DMS 273 (cell line): ENCODE measurements at regions not wholly inside any gene's neighbourhood (a gene's known extent, or its start where the extent isn't known, plus 50 kb on each side); places are given as distances from the start of the nearest gene placed in this dataset.

Source experiments
- DNase-seq: peaks from one replicate; lab custom pipeline; 2025; ENCODE audit not compliant: unreplicated experiment; lab: John Stamatoyannopoulos, UW

GRCh38 chr18:78770139-78770822 lies 209.3 kb upstream of the SALL3 start:
- no peak for DNase-seq

- DNase-seq: no peak
These were observed 208.8 kb upstream of the SALL3 start for GRCh38 chr18:78770823-78771139.

- DNase-seq: no peak
These were observed 207.9 kb upstream of the SALL3 start for GRCh38 chr18:78771496-78772359.

- DNase-seq: no peak
These were observed 207.0 kb upstream of the SALL3 start for GRCh38 chr18:78772360-78773302.

GRCh38 chr18:78773303-78773755 lies 206.3 kb upstream of the SALL3 start:
- DNase-seq: no peak

GRCh38 chr18:78773819-78774218 lies 205.8 kb upstream of the SALL3 start:
- DNase-seq: no peak

GRCh38 chr18:78774741-78775141 lies 204.9 kb upstream of the SALL3 start:
- DNase-seq: no peak

GRCh38 chr18:78776151-78776550 lies 203.5 kb upstream of the SALL3 start:
- no peak for DNase-seq

- DNase-seq: no peak
These were observed 202.8 kb upstream of the SALL3 start for GRCh38 chr18:78776706-78777285.

GRCh38 chr18:78777992-78778391 lies 201.6 kb upstream of the SALL3 start:
- no peak for DNase-seq

- no peak for DNase-seq
These were observed 201.0 kb upstream of the SALL3 start for GRCh38 chr18:78778651-78779050.

- no peak for DNase-seq
These were observed 199.5 kb upstream of the SALL3 start for GRCh38 chr18:78779996-78780718.

GRCh38 chr18:78780719-78781600 lies 198.7 kb upstream of the SALL3 start:
- no peak for DNase-seq

GRCh38 chr18:78781601-78781960 lies 198.0 kb upstream of the SALL3 start:
- DNase-seq: no peak

GRCh38 chr18:78782951-78783563 lies 196.6 kb upstream of the SALL3 start:
- DNase-seq: no peak

GRCh38 chr18:78783564-78783960 lies 196.1 kb upstream of the SALL3 start:
- DNase-seq: no peak

GRCh38 chr18:78784861-78785260 lies 194.8 kb upstream of the SALL3 start:
- DNase-seq: no peak

GRCh38 chr18:78785706-78786105 lies 193.9 kb upstream of the SALL3 start:
- DNase-seq: no peak

- DNase-seq: no peak
These were observed 192.8 kb upstream of the SALL3 start for GRCh38 chr18:78786776-78787175.
